ENCODE measurements at regions not wholly inside any gene's neighbourhood (a gene's known extent, or its start where the extent isn't known, plus 50 kb on each side); places are given as distances from the start of the nearest gene placed in this dataset.
"Not testable (repeated sequence)": the region's sequence is repeated elsewhere in the genome, so short reads cannot be mapped to it uniquely, and the experiment has no call there.

DNA sequence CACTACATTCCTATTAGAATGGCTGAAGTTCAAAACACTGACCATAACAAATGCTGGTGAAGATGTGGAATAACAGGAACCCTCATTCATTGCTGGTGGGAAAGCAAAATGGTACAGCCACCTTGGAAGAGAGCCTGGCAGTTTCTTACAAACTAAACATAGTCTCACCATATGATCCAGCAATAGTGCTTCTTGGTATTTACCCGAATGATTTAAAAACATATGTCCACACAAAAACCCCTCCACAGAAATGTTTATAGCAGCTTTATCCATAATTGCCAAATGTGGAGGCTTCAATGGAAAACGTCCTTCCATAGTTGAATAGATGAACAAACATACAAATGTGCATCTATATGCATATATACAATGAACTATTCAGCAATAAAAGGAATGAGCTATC lies 330.8 kb downstream of the BTBD3 start:
- no peak overlapping the region for H3K4me3 ChIP-seq (ENCODE audit: low read depth, low read length)
- TF ChIP-seq, protein P1, sequence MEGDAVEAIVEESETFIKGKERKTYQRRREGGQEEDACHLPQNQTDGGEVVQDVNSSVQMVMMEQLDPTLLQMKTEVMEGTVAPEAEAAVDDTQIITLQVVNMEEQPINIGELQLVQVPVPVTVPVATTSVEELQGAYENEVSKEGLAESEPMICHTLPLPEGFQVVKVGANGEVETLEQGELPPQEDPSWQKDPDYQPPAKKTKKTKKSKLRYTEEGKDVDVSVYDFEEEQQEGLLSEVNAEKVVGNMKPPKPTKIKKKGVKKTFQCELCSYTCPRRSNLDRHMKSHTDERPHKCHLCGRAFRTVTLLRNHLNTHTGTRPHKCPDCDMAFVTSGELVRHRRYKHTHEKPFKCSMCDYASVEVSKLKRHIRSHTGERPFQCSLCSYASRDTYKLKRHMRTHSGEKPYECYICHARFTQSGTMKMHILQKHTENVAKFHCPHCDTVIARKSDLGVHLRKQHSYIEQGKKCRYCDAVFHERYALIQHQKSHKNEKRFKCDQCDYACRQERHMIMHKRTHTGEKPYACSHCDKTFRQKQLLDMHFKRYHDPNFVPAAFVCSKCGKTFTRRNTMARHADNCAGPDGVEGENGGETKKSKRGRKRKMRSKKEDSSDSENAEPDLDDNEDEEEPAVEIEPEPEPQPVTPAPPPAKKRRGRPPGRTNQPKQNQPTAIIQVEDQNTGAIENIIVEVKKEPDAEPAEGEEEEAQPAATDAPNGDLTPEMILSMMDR (IDR thresholded peaks at IDR 0.05; ENCODE audit: borderline replicate concordance, insufficient read depth, low read depth, low read length): no peak

DNA sequence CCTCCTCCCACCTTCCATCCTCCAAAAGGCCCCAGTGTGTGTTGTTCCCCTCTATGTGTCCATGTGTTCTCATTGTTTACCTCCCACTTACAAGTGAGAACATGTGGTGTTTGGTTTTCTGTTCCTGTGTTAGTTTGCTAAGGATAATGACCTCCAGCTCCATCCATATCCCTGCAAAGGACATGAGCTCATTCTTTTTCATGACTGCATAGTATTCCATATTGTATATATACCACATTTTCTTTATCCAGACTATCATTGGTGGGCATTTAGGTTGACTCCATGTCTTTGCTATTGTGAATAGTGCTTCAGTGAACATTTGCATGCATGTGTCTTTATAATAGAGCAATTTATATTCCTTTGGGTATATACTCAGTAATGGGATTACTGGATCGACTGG lies 333.0 kb downstream of the BTBD3 start:
- H3K4me3 ChIP-seq (ENCODE audit: low read depth, low read length): not testable (repeated sequence)

DNA sequence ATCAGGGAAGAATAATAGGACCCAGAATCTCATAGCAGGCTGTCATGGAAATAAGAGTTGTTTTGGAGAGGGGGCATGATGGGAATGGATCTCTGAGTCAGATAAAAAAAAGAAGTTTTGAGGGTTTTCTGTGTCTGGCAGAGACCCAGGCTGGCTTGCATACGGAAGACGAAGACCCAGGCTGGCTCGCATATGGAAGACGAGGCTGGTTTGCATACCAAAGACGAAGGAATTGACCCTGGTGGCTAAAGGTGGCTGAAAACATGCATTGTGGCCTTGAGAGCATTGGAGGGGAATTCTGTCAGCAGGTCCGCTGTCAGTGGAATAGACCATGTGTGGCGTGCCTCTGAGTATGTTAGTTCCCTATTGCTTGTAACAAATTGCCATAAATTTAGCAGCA lies 335.1 kb downstream of the BTBD3 start:
- no peak overlapping the region for H3K4me3 ChIP-seq (ENCODE audit: low read depth, low read length)
- TF ChIP-seq, protein P1 (IDR thresholded peaks at IDR 0.05; ENCODE audit: borderline replicate concordance, insufficient read depth, low read depth, low read length): no peak

DNA sequence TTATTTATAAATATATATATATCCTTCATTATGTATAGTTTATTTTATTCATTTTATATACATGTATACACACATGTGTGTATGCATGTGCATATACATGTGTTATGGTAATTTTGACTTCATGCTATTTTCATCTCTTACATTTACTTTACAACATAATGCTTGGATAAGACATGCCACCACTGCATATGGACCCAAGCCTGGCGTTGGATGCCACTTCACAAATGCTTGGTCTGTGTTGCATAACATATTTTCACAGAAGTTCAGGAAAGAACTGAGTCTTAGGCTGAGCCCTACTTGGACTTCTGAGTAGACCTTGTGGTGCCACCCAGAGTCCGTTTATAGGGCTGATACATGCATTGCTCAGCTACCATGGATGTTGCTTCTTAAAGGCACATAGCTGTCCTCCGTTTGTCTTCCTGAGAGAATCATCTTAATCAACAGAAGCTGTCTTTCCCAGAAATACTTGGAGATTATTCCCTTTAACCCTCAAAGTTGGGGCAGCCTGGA lies 337.8 kb downstream of the BTBD3 start:
- H3K4me3 ChIP-seq (ENCODE audit: low read depth, low read length): no peak overlapping the region
- TF ChIP-seq, protein P1 (IDR thresholded peaks at IDR 0.05; ENCODE audit: borderline replicate concordance, insufficient read depth, low read depth, low read length): no peak

DNA sequence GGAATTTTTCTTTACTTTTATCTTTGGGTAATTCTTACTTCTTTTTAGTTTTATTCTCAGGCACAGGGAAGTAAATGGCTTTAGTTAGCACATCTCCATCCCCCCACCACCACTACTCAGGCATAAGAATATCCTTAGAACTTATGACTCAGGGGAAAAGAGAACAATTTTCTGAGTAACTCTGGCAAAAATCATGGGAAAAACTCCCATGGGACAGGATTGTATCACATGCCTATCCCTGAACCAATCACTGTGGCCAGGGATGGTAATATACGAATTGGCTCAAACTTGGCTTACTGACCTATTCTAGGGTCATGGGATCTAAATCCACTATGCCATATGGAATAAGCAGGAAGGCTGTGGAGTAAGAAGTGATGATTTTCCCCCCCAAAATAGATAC lies 339.1 kb downstream of the BTBD3 start:
- H3K4me3 ChIP-seq (ENCODE audit: low read depth, low read length): no peak overlapping the region
- TF ChIP-seq, protein P1 (IDR thresholded peaks at IDR 0.05; ENCODE audit: borderline replicate concordance, insufficient read depth, low read depth, low read length): no peak

DNA sequence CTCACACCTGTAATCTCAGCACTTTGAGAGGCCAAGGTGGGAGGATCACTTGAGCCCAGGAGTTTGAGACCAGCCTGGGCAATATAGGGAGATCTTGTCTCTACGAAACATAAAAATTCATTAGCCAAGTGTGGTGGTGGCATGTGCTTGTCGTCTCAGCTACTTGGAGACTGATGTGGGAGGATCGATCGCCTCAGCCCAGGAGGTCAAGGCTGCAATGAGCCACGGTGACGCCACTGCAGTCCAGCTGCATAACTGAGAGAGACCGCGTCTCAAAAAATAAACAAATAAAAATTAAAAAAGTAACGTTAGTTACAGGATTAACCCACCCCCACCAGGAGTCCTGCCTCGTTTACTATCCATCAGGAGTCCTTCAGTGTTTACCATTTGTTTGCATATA lies 345.1 kb downstream of the BTBD3 start:
- H3K4me3 ChIP-seq (ENCODE audit: low read depth, low read length): no peak overlapping the region
- TF ChIP-seq, protein P1 (IDR thresholded peaks at IDR 0.05; ENCODE audit: borderline replicate concordance, insufficient read depth, low read depth, low read length): no peak

DNA sequence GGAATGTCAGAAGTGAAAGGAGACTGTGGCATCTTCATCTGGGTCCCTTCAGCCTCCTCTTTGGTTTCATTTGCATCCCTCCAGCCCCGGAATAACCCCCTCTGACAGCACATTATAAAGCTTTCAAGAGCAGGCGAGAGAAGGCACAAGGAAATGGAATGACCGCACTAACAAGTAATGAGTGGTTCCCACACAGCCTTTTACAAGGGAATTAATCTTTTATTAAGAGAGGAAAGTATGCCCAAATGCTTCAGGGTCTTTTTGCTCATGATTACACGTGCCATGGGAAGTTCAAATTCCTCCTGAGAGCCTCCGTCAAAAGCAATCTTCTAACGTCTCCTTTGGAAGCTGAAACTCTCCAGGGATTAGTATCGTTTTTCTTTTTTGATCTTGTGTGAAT lies 347.0 kb downstream of the BTBD3 start:
- TF ChIP-seq, protein P1 (IDR thresholded peaks at IDR 0.05; ENCODE audit: borderline replicate concordance, insufficient read depth, low read depth, low read length): no peak
- H3K4me3 ChIP-seq (ENCODE audit: low read depth, low read length): no peak overlapping the region

GRCh38 chr20:12265662-12266061 lies 348.0 kb downstream of the BTBD3 start:
- H3K4me3 ChIP-seq (ENCODE audit: low read depth, low read length): no peak overlapping the region
- TF ChIP-seq, protein P1 (IDR thresholded peaks at IDR 0.05; ENCODE audit: borderline replicate concordance, insufficient read depth, low read depth, low read length): no peak

Measured in GM12875 (cell line).